GM18505 (cell line): ENCODE measurements at regions not wholly inside any gene's neighbourhood (a gene's known extent, or its start where the extent isn't known, plus 50 kb on each side); places are given as distances from the start of the nearest gene placed in this dataset.

Experiments
- ATAC-seq: cut with Tn5 transposase; IDR thresholded peaks from one replicate; pipeline ENCODE4 v1.9.1; 2021; ENCODE audit not compliant: unreplicated experiment
- POLR2A ChIP-seq: IDR thresholded peaks from 4 replicates; pipeline ENCODE4 v1.6.1; 2011; ENCODE audit warnings: borderline replicate concordance; ENCODE audit not compliant: insufficient read depth, insufficient read length; ENCODE audit errors: extremely low read depth

DNA sequence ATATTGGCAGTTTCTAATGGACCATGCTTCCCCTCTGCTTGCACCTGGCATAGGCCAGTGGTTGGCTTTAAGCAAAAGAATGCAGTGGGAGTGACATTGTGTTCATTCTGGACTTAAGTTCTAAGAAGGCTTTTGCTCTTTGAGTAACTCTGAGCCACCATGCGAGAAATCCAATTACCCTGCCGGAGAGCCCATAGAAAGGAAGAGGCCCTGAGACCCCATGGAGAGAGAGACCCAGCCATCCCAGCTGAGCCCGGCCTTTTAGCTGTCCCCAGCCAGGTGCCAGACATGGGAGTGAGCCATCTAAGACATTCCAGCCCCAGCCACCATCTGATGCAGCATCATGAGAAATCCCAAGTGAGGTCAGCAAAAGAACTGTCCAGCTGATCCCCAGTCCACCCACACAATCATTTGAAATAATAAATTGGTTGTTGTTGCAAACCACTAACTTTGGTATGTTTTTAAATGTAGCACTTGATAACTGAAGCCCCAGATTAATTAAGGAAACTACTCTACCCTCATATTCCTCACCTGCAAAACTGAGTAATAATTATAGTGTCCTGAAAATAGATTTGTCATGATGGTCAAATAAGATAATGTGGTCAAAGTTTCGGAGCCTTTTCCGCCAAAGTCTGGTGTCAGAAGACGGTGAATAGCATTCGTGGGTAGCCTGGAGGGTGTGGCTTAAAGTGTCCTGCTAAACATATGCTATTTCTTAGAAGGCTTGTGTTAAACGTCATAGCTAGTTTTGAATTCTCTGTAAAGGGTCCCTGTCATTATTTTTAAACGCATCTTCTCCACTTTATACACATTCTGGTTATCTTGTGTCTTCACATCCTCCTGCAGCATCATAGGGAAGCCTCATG, 166.6 kb upstream of the PELI2 start:
- TF ChIP-seq POLR2A, result no peak
- no peak for ATAC-seq

DNA sequence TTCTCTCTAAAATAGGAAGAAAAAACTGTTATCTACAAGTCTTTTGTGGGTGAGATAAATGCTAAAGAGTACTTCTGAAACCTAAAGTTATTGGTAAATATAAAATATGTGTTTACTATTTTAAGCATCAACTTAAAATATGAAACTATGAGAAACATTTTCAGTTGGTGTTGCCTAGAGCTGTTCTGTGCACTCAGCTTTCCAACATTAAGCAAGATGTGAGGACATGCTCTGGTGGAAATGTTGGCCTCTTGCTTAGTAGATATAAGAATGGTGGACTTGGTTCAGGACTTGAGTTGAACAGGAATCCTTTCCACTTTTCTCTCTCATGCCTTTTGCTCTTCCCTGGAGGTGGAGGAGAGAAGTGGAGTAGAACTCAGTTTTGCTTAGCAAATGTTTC, 164.1 kb upstream of the PELI2 start:
- no peak for TF ChIP-seq POLR2A

DNA sequence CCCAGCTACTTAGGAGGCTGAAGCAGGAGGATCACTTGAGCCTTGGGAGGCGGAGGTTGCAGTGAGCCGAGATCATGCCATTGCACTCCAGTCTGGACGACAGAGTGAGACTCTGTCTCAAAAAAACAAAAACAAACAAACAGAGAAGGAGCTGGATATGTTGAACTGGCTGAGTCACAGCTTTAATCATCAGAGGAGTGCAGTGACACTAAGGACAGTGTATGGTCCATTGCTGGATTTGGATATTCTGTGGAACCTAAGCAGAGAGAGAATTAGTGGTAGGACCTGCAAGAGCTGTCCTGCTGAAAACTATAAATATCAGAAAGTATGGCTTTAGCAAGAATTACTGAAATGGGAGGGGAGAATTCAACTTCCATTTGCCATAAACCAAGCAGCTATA, 163.0 kb upstream of the PELI2 start:
- no peak for TF ChIP-seq POLR2A
- no peak for ATAC-seq

More for the DNA sequence above, 164.1 kb upstream of the PELI2 start:
- no peak for ATAC-seq

DNA sequence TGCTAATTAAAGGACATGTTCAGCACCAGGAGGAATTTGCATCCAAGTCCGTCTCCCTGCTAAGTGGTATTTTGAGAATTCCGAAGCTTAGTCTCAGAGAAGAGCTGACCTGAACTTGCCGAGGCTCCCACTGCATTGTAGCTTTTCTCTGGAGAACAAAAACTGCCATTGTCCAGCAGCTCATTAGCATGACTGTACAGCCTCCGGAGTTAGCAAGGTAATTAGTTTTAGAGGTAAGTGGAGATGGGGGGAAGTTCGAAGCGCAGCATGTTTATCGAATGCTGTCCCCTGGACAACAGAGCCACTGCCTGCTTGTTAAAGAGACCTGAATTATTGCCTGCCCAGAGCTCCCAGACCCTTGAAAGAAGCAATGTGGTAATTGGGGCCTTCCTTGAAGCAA, 160.3 kb upstream of the PELI2 start:
- no peak for TF ChIP-seq POLR2A
- no peak for ATAC-seq

DNA sequence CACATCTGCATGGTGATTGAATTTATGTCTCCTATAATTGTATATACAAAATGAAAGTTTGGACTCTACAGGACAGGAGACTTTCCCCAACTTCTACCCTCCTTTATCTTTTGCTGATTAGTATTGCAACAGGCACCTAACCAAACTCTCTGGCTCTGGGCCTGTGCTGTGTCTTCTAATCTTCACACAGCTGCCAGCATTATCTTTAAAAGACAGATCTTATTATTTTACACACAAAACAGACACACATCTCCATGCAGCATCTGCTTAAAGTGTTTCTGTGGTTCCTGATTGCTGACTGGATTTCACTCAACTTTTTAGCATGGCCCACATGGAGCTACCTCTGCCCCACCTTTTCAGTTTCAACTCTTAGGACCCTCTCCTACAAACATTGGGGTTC, 154.9 kb upstream of the PELI2 start:
- TF ChIP-seq POLR2A, result no peak
- no peak for ATAC-seq

DNA sequence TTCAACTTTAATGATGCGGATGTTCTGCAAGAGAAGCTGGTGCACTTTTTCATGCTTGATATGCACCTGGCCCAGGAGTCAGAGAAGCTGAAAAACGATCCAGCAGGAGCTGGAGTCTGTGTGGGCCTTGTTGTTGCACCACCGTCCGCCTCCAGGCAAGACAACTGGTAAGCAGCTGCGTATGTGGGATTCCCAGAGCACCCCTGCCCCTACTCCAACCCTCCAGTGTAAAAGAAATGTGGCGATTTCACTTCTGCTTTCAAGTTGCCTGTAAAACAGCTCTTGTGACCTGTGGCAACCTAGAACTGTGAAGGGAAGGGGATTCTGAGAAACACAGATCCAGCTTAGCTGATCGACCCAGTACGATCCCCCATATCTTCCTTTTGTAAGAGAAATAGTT, 154.1 kb upstream of the PELI2 start:
- ATAC-seq, result no peak
- TF ChIP-seq POLR2A, result no peak

DNA sequence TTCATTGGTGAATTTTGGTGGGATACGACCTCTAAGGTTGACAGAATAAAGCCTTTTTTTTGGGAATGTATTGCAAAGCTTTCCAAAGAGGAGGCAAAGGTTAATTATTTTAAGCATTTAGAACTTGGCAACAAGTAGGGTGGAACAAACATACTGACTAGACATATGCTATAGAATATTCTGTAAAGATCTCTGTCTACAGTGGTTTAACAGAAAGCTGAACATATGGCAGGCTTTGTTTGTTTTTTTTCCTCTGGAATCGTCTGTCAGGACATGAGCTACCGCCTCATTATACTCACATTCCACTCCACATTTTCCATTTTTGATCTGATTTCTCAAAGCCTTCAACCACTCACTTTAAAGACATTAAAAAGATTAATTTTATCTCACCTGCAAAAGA, 153.4 kb upstream of the PELI2 start:
- TF ChIP-seq POLR2A, result no peak
- no peak for ATAC-seq

DNA sequence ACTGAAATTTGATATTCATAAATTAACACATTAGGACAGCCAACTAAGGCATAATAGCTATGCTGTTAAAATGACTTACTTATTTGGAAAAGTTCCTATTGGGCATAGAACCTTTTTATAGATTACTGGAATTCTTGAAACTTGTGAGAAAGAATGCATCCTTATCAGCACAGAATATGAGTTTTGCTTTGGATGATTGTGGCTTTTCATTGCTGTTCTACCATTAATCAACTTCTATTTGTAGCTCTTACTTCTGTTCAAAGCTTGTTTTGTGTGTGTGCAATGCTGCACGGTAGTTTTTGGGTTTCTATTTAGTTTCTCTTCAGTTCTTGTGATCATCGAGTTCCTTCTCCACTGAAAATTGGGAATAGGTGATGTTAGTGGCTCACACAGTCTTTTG, 152.4 kb upstream of the PELI2 start:
- TF ChIP-seq POLR2A, result no peak

DNA sequence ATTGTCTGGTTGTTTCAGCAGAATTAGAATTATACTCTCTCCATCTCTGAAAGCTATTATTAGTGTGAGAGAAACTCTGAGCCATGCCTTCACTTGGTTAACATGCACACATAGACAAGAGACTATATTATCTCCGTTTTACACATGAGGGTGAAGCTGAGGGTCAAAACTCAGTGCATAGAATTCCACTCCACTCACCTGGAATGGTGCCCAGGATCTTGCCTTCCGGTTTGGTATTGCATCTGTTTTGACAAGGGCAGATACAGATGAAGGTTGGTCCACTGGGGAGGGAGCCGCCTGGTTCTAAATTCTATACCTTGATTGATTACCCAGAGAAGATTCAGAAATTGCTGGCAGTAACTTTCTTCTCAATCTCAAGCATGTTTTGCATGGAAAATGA, 149.5 kb upstream of the PELI2 start:
- TF ChIP-seq POLR2A, result no peak
- ATAC-seq, result no peak

More for the DNA sequence above, 152.4 kb upstream of the PELI2 start:
- ATAC-seq, result no peak

DNA sequence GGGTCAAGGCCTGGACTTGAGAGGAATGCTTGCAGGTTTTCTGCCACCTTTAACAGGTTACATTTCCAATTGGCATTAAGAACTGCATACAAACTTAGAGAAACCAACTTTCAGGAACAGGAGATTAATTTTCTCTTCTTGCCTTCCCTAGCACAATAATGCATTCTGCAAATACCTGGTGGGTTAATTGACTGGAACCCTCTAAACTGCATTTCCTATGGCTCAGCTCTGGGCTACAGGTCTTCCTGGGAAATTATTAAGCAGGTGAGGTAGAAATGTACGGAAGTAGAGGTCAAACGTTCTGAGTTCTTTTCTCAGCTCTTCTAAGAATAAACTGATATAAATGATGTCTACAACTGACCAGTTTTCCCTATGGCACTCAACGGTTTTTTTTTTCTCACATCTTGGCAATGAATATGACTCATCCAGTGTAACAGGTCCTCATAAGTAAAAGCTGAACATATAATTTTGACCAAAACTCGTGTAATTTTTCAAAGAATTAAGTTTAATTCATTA, 144.9 kb upstream of the PELI2 start:
- ATAC-seq, result no peak
- TF ChIP-seq POLR2A, result no peak

DNA sequence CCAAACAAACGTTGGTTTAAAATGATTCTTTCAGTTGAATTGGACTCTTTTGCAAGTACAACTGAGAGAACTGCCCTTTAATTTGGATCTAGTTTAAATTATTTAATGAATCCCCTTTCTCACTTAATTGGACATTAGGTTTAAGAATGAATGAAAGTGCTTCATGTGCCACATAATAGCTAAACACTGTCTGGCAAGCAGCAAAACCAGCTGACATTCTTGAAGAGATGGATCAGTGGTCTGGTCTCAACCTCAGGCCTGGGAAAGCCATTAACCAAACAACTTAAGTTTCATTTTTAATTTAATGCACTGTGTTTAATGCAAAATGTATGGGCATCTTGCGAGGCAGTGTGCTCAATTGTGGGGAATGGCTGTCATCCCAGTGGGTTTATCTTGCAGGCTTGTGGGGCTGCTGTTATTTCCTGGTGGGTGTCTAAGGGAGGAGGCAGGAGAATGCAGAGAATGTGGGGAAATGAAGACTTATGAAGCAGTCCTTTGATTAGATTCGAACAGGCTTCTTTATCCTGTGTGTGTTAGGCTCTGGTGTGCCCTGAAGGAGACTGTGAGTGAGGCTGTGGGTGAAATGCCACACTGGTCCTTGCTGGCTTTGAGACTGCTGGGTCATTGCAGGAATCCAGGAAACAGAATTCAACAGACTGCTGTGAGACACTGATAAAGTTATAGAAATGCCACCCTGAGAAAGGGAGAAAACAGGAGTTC, 144.1 kb upstream of the PELI2 start:
- TF ChIP-seq POLR2A, result no peak
- no peak for ATAC-seq

DNA sequence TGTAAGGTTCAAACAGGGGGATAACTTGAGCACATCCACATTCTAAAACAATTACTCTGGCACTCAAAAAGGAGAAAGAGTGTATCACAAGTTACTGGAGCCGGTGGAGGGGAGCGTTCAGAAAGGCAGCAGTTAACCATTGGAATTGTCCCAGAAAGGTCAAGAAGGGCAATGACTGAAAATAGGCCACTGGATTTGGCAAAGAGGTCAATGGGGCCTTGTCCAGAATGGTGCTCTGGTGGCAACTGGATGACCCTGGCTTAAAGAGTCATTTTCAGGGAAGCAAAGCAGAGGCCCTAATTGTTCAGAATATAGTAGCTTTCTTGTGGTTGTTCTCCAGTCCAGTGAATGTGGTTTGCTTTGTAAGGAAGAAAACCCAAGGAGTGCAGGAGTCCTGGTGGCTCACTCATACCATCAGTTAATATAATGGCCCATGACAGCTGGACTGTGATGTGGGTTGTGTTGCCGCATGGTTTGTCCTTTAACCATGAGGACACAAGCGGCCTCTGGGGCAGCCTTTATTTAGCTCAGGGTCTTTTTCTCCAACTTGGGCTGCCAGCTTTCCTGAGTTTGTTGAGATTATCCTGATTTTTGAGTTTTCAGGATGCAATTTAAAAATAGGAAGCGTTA, 142.8 kb upstream of the PELI2 start:
- TF ChIP-seq POLR2A, result no peak
- no peak for ATAC-seq

DNA sequence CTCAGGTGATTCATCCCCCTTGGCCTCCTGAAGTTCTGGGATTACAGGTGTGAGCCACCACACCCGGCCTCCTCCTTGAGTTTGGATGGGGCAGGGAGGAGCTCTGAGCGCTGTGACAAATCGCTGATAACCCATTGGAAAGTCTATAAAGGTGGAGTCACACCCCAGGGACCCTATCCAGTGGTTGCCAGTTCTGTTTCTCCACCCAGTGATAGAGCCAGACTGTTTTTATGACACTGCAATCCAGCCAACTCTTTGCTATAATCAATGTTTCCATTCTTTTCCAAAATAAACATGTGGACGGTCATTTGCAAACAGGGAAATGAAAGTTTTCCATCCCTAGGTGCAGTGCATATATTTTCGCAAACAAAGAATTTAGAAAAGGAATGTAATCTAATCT, 142.0 kb upstream of the PELI2 start:
- no peak for TF ChIP-seq POLR2A
- ATAC-seq, result no peak

DNA sequence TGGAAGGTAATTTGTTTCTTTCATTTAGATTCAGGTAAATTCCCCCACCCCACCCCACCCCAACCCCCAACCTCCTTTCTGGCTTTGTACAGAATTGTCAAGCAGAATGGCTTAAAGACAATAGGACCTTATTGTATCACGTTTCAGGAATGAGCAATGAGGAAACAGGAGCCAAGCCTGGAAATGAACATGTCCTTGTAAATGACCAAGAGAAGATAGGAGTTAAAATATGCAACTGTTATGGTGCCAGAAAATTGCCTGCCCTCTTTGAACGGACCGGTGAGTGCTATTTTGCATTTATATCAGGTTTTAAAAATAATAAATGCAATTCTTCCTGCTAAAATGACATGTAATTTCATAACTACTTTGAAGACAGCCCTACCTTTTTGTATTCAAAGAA, 141.6 kb upstream of the PELI2 start:
- ATAC-seq, result no peak
- TF ChIP-seq POLR2A, result no peak

DNA sequence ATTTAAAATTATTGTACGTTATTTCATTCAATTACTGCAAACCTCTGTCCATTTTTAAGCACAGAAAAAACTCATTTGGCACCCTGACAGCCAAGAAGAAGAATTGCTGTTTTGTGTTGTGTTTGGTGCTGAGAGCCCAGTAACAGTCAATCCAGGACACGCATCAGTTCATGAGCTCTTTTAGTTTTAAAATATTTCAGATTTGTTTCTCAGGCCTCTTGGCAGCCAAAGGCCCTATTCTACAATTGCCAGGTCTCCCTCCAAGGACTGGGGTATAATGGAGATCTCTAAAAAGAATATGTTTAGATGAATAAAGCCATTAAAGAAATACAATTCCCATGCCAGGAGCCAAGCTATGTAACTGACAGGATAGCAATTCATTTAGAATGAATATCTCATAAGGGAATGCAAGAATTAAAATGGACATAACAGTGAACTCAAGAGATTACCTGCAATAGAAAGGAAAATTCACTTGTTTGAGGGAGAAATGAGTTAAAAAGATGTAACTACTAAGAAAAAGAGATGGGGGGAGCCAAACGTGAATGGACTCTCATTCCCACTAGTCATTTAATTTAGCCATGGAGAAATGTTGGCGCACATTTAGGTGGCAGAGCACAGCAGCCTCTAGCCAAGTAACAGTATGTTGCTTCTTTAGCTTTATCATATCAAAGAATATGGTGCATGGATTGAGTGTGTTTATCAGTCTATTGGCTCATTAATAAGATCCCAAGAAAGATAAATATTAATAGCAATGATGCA, 140.6 kb upstream of the PELI2 start:
- no peak for TF ChIP-seq POLR2A
- no peak for ATAC-seq
